Stimulated activated naive CD8-positive, alpha-beta T cell treated with anti-CD3 and anti-CD28 coated beads, Interleukin-15, Interleukin-2, amounts not matched to agents 100 U/mL and 50 U/mL, for 24 hours (primary cell): ENCODE measurements at regions not wholly inside any gene's neighbourhood (a gene's known extent, or its start where the extent isn't known, plus 50 kb on each side); places are given as distances from the start of the nearest gene placed in this dataset.

Experiments
- ATAC-seq: fragments of 150-1000 bp; cut with Tn5 transposase; one replicate; pipeline ENCODE4 v1.10.0; 2021
- DNase-seq: peaks from one replicate; pipeline ENCODE4 v3.0.0; 2021

GRCh38 chr20:10990625-10991382, 317.0 kb upstream of the JAG1 start:
- ATAC-seq = no peak

GRCh38 chr20:10992731-10993130, 318.9 kb upstream of the JAG1 start:
- no peak for ATAC-seq

More at GRCh38 chr20:10990625-10991382, 317.0 kb upstream of the JAG1 start:
- no peak for DNase-seq

GRCh38 chr20:10994991-10995700, 321.3 kb upstream of the JAG1 start:
- DNase-seq (no peak), ATAC-seq (no peak)

More at GRCh38 chr20:10992731-10993130, 318.9 kb upstream of the JAG1 start:
- DNase-seq = no peak

GRCh38 chr20:10998476-10998875, 324.7 kb upstream of the JAG1 start:
- ATAC-seq (no peak), DNase-seq (no peak)

GRCh38 chr20:11000416-11000815, 326.6 kb upstream of the JAG1 start:
- no peak for ATAC-seq
- no peak for DNase-seq

GRCh38 chr20:11001302-11001701, 327.5 kb upstream of the JAG1 start:
- DNase-seq = no peak
- no peak for ATAC-seq

- DNase-seq (no peak), ATAC-seq (no peak)
Measured at GRCh38 chr20:11001764-11002540, 328.2 kb upstream of the JAG1 start.

- no peak for DNase-seq
- no peak for ATAC-seq
Measured at GRCh38 chr20:11003341-11003740, 329.5 kb upstream of the JAG1 start.

- ATAC-seq = no peak
- DNase-seq = no peak
Measured at GRCh38 chr20:11008444-11009033, 334.7 kb upstream of the JAG1 start.

- DNase-seq (no peak), ATAC-seq (no peak)
Measured at GRCh38 chr20:11011653-11012052, 337.9 kb upstream of the JAG1 start.

GRCh38 chr20:11012975-11013374, 339.2 kb upstream of the JAG1 start:
- ATAC-seq = no peak
- no peak for DNase-seq

GRCh38 chr20:11013801-11014200, 340.0 kb upstream of the JAG1 start:
- ATAC-seq = no peak

GRCh38 chr20:11015440-11015839, 341.6 kb upstream of the JAG1 start:
- ATAC-seq (no peak), DNase-seq (no peak)

More at GRCh38 chr20:11013801-11014200, 340.0 kb upstream of the JAG1 start:
- no peak for DNase-seq

- ATAC-seq = no peak
- DNase-seq = no peak
Measured at GRCh38 chr20:11017446-11017845, 343.6 kb upstream of the JAG1 start.

- DNase-seq (no peak), ATAC-seq (no peak)
Measured at GRCh38 chr20:11018668-11019170, 344.9 kb upstream of the JAG1 start.

- no peak for DNase-seq
- no peak for ATAC-seq
Measured at GRCh38 chr20:11020712-11021111, 346.9 kb upstream of the JAG1 start.

- ATAC-seq = no peak
- DNase-seq = no peak
Measured at GRCh38 chr20:11027224-11027623, 353.4 kb upstream of the JAG1 start.

GRCh38 chr20:11030351-11030750, 356.6 kb upstream of the JAG1 start:
- ATAC-seq (no peak), DNase-seq (no peak)

- DNase-seq (no peak), ATAC-seq (no peak)
Measured at GRCh38 chr20:11031300-11031699, 357.5 kb upstream of the JAG1 start.

GRCh38 chr20:11032611-11033010, 358.8 kb upstream of the JAG1 start:
- ATAC-seq (no peak), DNase-seq (no peak)

- no peak for ATAC-seq
- no peak for DNase-seq
Measured at GRCh38 chr20:11034025-11034424, 360.2 kb upstream of the JAG1 start.

- DNase-seq = no peak
- ATAC-seq = no peak
Measured at GRCh38 chr20:11035211-11035610, 361.4 kb upstream of the JAG1 start.
